ENCODE measurements at regions not wholly inside any gene's neighbourhood (a gene's known extent, or its start where the extent isn't known, plus 50 kb on each side); places are given as distances from the start of the nearest gene placed in this dataset.
"Not testable (repeated sequence)": the region's sequence is repeated elsewhere in the genome, so short reads cannot be mapped to it uniquely, and the experiment has no call there.

DNA sequence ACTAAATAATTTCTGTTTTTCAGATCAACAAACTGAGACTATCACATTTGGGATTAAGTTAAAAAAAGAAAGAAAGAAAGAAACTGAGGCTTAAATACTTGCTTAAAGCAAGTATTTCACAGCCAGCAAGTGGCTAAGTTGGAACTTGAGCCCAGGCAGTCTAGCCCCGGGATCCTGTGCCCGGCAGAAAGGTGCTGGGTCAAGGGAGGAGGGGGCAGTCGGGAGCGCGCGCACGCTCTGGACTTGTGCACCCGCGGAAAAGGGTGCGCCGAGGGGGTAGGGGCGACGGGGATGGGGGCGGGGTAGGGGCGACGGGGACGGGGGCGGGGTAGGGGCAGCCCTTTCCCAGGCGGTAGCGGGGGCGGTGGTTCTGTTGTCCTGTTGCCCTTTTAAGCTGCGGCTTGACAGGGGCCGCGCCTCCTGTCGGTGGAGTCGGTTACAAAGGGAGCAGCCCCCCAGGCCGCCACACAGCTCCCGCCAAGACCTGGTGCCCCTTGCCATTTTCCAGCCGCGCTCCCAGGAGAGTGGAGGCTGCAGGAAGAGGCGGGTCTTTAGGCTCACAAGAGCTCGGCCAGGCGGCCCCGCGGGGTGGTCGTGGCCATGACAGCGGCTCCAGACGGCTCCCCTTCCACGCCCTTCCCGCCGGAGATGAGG is 60.6 kb downstream of the GOLGA8T start:
- H3K36me3 ChIP-seq (ENCODE audit: insufficient read depth, low read length); H3K4me1 Mint-ChIP-seq; CTCF ChIA-PET (ENCODE audit: partially characterized antibody); H3K27ac Mint-ChIP-seq; H3K9me3 Mint-ChIP-seq; H3K9me3 ChIP-seq (ENCODE audit: control insufficient read depth in 1 of 2, low read length in 2 of 2); POLR2A ChIA-PET (ENCODE audit: partially characterized antibody); H3K4me3 Mint-ChIP-seq; H3K4me1 ChIP-seq (ENCODE audit: insufficient read depth, low read length); intact Hi-C loops (cut with micrococcal nuclease); H3K27ac ChIP-seq (ENCODE audit: low read depth, low read length); H3K4me3 ChIP-seq (ENCODE audit: low read length in 2 of 2); H3K27me3 Mint-ChIP-seq; H3K27me3 ChIP-seq (ENCODE audit: insufficient read depth, low read length); H3K36me3 Mint-ChIP-seq: not testable (repeated sequence)
- peak in 1 of 5 donors; percentile 16 for DNase-seq

DNA sequence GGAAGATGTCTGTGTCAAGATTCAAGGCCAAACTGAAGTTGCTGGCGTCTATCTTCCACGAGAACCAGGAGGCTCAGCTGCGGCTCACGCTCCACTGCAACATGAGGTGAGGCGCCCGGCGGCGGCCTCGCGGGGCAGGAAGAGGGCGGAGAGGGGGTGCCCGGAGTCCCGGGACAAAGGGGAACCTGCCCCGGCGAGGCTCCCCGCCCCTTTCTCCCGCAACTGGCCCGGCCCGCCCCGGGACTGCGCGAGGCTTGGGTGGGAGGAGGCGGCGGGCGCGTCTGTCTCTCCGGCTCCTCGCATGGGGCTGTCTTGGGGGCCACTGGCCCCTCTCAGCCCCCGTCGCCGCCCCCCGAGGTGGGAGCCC is 61.1 kb downstream of the GOLGA8T start:
- H3K4me1 ChIP-seq (ENCODE audit: insufficient read depth, low read length); intact Hi-C loops (cut with micrococcal nuclease); H3K27me3 ChIP-seq (ENCODE audit: insufficient read depth, low read length); CTCF ChIA-PET (ENCODE audit: partially characterized antibody); H3K27me3 Mint-ChIP-seq; H3K4me3 ChIP-seq (ENCODE audit: low read length in 2 of 2); H3K4me1 Mint-ChIP-seq; H3K9me3 Mint-ChIP-seq; POLR2A ChIA-PET (ENCODE audit: partially characterized antibody); H3K9me3 ChIP-seq (ENCODE audit: control insufficient read depth in 1 of 2, low read length in 2 of 2); H3K36me3 ChIP-seq (ENCODE audit: insufficient read depth, low read length); H3K36me3 Mint-ChIP-seq; H3K27ac Mint-ChIP-seq; H3K27ac ChIP-seq (ENCODE audit: low read depth, low read length); H3K4me3 Mint-ChIP-seq: not testable (repeated sequence)
- peak; percentile 21 to 49 (median 35) for DNase-seq

DNA sequence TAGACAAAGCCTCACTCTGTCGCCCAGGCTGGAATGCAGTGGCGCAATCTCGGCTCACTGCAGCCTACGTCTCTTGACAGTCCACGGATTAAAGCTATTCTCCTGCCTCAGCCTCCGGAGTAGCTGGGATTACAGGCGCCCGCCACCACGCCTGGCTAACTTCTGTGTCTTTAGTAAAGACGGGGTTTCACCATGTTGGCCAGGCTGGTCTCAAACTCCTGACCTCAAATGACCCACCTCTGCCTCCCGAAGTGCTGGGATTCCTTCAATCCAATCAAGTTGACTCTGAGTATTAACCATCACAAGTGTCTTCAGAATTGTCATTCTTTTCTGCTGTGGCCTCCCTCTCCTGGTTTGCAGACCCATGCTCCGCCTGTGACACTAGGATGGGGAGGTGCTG is 61.9 kb downstream of the GOLGA8T start:
- H3K27ac Mint-ChIP-seq; H3K4me3 ChIP-seq (ENCODE audit: low read length in 2 of 2); H3K9me3 ChIP-seq (ENCODE audit: control insufficient read depth in 1 of 2, low read length in 2 of 2); H3K36me3 ChIP-seq (ENCODE audit: insufficient read depth, low read length); H3K27ac ChIP-seq (ENCODE audit: low read depth, low read length); H3K4me1 ChIP-seq (ENCODE audit: insufficient read depth, low read length); H3K36me3 Mint-ChIP-seq; CTCF ChIA-PET (ENCODE audit: partially characterized antibody); DNase-seq; H3K27me3 ChIP-seq (ENCODE audit: insufficient read depth, low read length); H3K27me3 Mint-ChIP-seq; intact Hi-C loops (cut with micrococcal nuclease); POLR2A ChIA-PET (ENCODE audit: partially characterized antibody); H3K4me1 Mint-ChIP-seq; H3K9me3 Mint-ChIP-seq: not testable (repeated sequence)
- peak overlapping the region in 4 of 8 donors; percentile 29 to 42 (median 36) for H3K4me3 Mint-ChIP-seq

DNA sequence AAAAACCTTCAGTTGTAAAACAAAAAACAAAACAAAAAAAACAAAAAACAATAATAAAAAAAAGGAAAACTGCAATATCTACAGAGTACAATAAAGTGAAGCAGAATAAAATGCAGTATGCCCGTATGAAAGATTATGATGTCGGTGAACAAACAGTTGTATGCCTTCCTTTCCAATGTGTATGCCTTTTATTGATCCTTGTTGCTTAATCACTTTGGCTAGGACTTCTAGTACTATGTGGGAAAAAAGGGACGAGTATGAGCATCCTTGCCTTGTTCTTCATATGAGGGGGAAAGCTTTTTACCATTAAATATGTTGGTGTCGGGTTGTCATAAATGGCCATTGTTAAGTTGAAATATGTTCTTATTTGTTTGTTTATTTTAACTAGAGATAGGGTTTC is 66.7 kb downstream of the GOLGA8T start:
- H3K27ac ChIP-seq (ENCODE audit: low read depth, low read length); H3K4me3 Mint-ChIP-seq; CTCF ChIA-PET (ENCODE audit: partially characterized antibody); H3K36me3 Mint-ChIP-seq; H3K4me1 ChIP-seq (ENCODE audit: insufficient read depth, low read length); H3K27me3 Mint-ChIP-seq; H3K4me1 Mint-ChIP-seq; H3K27me3 ChIP-seq (ENCODE audit: insufficient read depth, low read length); H3K36me3 ChIP-seq (ENCODE audit: insufficient read depth, low read length); intact Hi-C loops (cut with micrococcal nuclease); H3K27ac Mint-ChIP-seq; H3K9me3 ChIP-seq (ENCODE audit: control insufficient read depth in 1 of 2, low read length in 2 of 2); POLR2A ChIA-PET (ENCODE audit: partially characterized antibody); H3K4me3 ChIP-seq (ENCODE audit: low read length in 2 of 2); H3K9me3 Mint-ChIP-seq; DNase-seq: not testable (repeated sequence)

DNA sequence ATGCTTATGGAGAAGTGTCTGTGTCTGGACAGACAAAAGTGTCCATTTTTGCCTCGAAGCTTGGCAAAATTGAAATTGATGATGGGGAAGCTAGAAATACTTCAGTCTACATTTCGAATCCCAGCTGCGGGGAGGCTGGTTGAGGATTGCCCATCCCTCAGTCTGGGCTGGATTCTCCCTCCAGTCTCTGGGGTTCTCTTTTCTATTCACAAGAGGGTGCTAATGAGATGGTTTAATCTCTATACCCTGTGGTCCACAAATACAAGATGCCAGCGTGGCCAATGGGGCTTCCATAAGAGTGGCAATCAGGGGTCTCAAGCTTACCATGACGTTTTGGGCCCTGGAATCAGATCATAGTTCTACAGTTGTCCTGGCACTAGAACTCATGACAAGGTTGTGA is 78.9 kb downstream of the GOLGA8T start:
- H3K4me3 Mint-ChIP-seq; DNase-seq; H3K27me3 Mint-ChIP-seq; H3K4me1 ChIP-seq (ENCODE audit: insufficient read depth, low read length); intact Hi-C loops (cut with micrococcal nuclease); H3K27ac Mint-ChIP-seq; H3K27ac ChIP-seq (ENCODE audit: low read depth, low read length); H3K36me3 Mint-ChIP-seq; H3K36me3 ChIP-seq (ENCODE audit: insufficient read depth, low read length); H3K4me3 ChIP-seq (ENCODE audit: low read length in 2 of 2); POLR2A ChIA-PET (ENCODE audit: partially characterized antibody); H3K9me3 Mint-ChIP-seq; H3K9me3 ChIP-seq (ENCODE audit: control insufficient read depth in 1 of 2, low read length in 2 of 2); CTCF ChIA-PET (ENCODE audit: partially characterized antibody); H3K4me1 Mint-ChIP-seq; H3K27me3 ChIP-seq (ENCODE audit: insufficient read depth, low read length): not testable (repeated sequence)

DNA sequence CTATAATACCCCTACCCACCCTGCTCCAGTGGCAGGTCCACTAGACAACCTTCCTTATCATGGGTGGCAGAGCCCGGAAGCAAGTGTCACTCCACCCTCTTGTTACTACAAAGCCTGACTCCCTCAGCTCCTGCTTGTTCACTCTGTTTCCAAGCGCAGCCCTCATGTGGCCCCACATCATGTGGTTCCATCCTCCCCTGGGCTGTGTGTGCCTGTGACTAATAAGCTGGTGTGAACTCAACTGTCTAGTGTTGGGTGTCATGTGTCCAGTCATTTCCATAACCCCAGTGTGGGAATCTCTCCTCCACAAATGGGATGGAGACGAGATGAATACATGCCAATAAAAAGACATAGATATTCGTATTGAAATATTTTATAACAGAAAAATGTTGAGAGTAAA is 87.0 kb downstream of the GOLGA8T start:
- H3K9me3 Mint-ChIP-seq; H3K4me1 Mint-ChIP-seq; H3K27ac Mint-ChIP-seq; DNase-seq; H3K4me3 Mint-ChIP-seq; H3K27me3 Mint-ChIP-seq; CTCF ChIA-PET (ENCODE audit: partially characterized antibody); POLR2A ChIA-PET (ENCODE audit: partially characterized antibody); H3K9me3 ChIP-seq (ENCODE audit: control insufficient read depth in 1 of 2, low read length in 2 of 2); H3K4me1 ChIP-seq (ENCODE audit: insufficient read depth, low read length); intact Hi-C loops (cut with micrococcal nuclease); H3K36me3 Mint-ChIP-seq; H3K27ac ChIP-seq (ENCODE audit: low read depth, low read length); H3K36me3 ChIP-seq (ENCODE audit: insufficient read depth, low read length); H3K4me3 ChIP-seq (ENCODE audit: low read length in 2 of 2); H3K27me3 ChIP-seq (ENCODE audit: insufficient read depth, low read length): not testable (repeated sequence)

DNA sequence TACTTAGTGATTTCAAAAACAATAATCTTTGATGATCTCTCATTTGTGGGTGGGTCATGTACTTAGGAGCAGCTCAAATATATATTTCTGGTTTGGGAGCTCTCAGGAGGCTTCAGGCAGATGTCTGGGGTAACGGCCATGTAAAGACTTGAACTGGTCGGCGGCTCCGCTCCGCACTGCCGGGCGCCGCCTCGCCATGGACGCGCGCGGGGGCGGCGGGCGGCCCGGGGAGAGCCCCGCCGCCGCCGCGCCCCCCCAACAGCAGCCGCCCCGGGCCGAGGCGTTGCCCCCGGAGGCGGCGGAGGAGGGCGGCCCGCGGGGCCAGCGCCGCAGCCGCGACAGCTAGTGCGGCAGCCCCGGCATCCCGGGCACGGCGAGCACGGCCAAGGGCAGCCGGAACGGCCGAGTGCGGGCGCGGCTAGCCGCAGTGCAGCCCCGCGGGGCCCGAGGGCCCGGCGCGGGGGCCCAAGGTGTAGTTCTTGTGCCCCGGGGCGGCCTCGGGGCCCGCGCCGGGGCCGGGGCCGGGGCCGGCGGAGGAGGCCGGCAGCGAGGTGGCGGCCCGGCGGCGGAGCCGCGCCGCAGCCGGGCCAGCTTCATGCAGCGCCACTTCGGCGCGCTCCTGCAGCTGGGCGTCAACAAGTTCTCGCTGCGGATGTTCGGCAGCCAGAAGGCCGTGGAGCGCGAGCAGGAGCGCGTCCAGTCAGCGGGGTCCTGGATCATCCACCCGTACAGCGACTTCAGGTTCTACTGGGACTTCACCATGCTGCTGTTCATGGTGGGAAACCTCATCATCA is 88.1 kb downstream of the GOLGA8T start:
- H3K4me3 ChIP-seq (ENCODE audit: low read length in 2 of 2); POLR2A ChIA-PET (ENCODE audit: partially characterized antibody); CTCF ChIA-PET (ENCODE audit: partially characterized antibody); H3K27ac Mint-ChIP-seq; H3K27me3 Mint-ChIP-seq; H3K27me3 ChIP-seq (ENCODE audit: insufficient read depth, low read length); H3K4me1 ChIP-seq (ENCODE audit: insufficient read depth, low read length); H3K4me1 Mint-ChIP-seq; H3K27ac ChIP-seq (ENCODE audit: low read depth, low read length); H3K9me3 ChIP-seq (ENCODE audit: control insufficient read depth in 1 of 2, low read length in 2 of 2); H3K9me3 Mint-ChIP-seq; H3K4me3 Mint-ChIP-seq; H3K36me3 Mint-ChIP-seq; intact Hi-C loops (cut with micrococcal nuclease); DNase-seq; H3K36me3 ChIP-seq (ENCODE audit: insufficient read depth, low read length): not testable (repeated sequence)

Data from CD4-positive, alpha-beta memory T cell (primary cell).